ENCODE measurements at regions not wholly inside any gene's neighbourhood (a gene's known extent, or its start where the extent isn't known, plus 50 kb on each side); places are given as distances from the start of the nearest gene placed in this dataset.
A peak's percentile ranks its signal among the peaks of the same experiment; 100 is the strongest.

GRCh38 chr14:97688631-97689336 is 891.6 kb downstream of the VRK1 start:
- H3K4me1 ChIP-seq (ENCODE audit: control insufficient read depth in 1 of 2, extremely low read depth in 1 of 2, insufficient read depth in 2 of 2, low read length in 2 of 2): peaks cover 2 to 5% of the 10 kb centered on the region in 2 experiments
- Mint-ChIP-seq H3K36me3 (no peaks in the 10 kb centered on the region), H3K4me1 (peaks cover 19 to 25% (median 22%) of the 10 kb centered on the region in 3 donors), H3K27me3 (no peaks in the 10 kb centered on the region), H3K9me3 (peaks cover 0 to 4% (median 3%) of the 10 kb centered on the region in 3 donors), H3K27ac (no peak overlapping the region), H3K4me3 (no peak overlapping the region)
- no peak overlapping the region for H3K4me3 ChIP-seq (ENCODE audit: control insufficient read depth in 1 of 2, extremely low read depth in 1 of 2, low read length in 1 of 2)
- ChIA-PET CTCF (no interaction called here), POLR2A (no interaction called here)
- 100% methylated on average over 8 of the region's 11 CpGs for WGBS (ENCODE audit: insufficient coverage)
- H3K27ac ChIP-seq (ENCODE audit: low read length): no peak overlapping the region
- no peaks in the 10 kb centered on the region for H3K9me3 ChIP-seq
- DNase-seq (no peak), ATAC-seq (replicated peaks in 1 of 4) (no peak)
- H3K27me3 ChIP-seq (replicated peaks in 1 of 2; ENCODE audit: control insufficient read depth in 2 of 2, extremely low read depth in 1 of 2, insufficient read depth in 2 of 2, low read length in 1 of 2): no peaks in the 10 kb centered on the region
- H3K36me3 ChIP-seq (ENCODE audit: control insufficient read depth in 2 of 2, extremely low read depth in 1 of 2, insufficient read depth in 1 of 2, low read length in 1 of 2): no peaks in the 10 kb centered on the region

- ATAC-seq (replicated peaks in 1 of 4): no peak
- no peaks in the 10 kb centered on the region for H3K9me3 ChIP-seq
- H3K4me3 ChIP-seq (ENCODE audit: control insufficient read depth in 1 of 2, extremely low read depth in 1 of 2, low read length in 1 of 2): no peak overlapping the region
- no peaks in the 10 kb centered on the region for H3K27me3 ChIP-seq (replicated peaks in 1 of 2; ENCODE audit: control insufficient read depth in 2 of 2, extremely low read depth in 1 of 2, insufficient read depth in 2 of 2, low read length in 1 of 2)
- Mint-ChIP-seq H3K4me3 (no peak overlapping the region), H3K36me3 (no peaks in the 10 kb centered on the region), H3K27ac (no peak overlapping the region), H3K4me1 (peaks cover 8 to 11% (median 11%) of the 10 kb centered on the region in 3 donors), H3K9me3 (no peaks in the 10 kb centered on the region), H3K27me3 (no peaks in the 10 kb centered on the region)
- no peak overlapping the region for H3K27ac ChIP-seq (ENCODE audit: low read length)
- peaks cover 0 to 2% of the 10 kb centered on the region in 2 experiments for H3K4me1 ChIP-seq (ENCODE audit: control insufficient read depth in 1 of 2, extremely low read depth in 1 of 2, insufficient read depth in 2 of 2, low read length in 2 of 2)
- ChIA-PET CTCF (no interaction called here), POLR2A (interaction anchor here in 1 of 2 donors (0.6 kb wide), 1 partner anchor 221 kb away, joined by 7 read pairs; no protein-coding TSS in a partner anchor)
- no peak for DNase-seq
- no peaks in the 10 kb centered on the region for H3K36me3 ChIP-seq (ENCODE audit: control insufficient read depth in 2 of 2, extremely low read depth in 1 of 2, insufficient read depth in 1 of 2, low read length in 1 of 2)
- 89% methylated on average over 1 of the region's 6 CpGs for whole genome bisulfite sequencing (ENCODE audit: insufficient coverage)
Measured at GRCh38 chr14:97692084-97692483, 894.9 kb downstream of the VRK1 start.

- POLR2A ChIA-PET: interaction anchor here (0.6 kb wide), 2 partner anchors 29 to 1988 kb away, joined by 3 to 6 read pairs; partner anchors contain the start of gene CYP46A1 (in 1 of the 2)
- Histone ChIP-seq H3K4me3 (ENCODE audit: control insufficient read depth in 1 of 2, extremely low read depth in 1 of 2, low read length in 1 of 2) (no peak overlapping the region), H3K27ac (ENCODE audit: low read length) (no peak overlapping the region), H3K27me3 (replicated peaks in 1 of 2; ENCODE audit: control insufficient read depth in 2 of 2, extremely low read depth in 1 of 2, insufficient read depth in 2 of 2, low read length in 1 of 2) (no peaks in the 10 kb centered on the region), H3K36me3 (ENCODE audit: control insufficient read depth in 2 of 2, extremely low read depth in 1 of 2, insufficient read depth in 1 of 2, low read length in 1 of 2) (no peaks in the 10 kb centered on the region), H3K4me1 (ENCODE audit: control insufficient read depth in 1 of 2, extremely low read depth in 1 of 2, insufficient read depth in 2 of 2, low read length in 2 of 2) (peaks cover 2 to 20% of the 10 kb centered on the region in 2 experiments), H3K9me3 (no peaks in the 10 kb centered on the region)
- Mint-ChIP-seq H3K27ac (no peak overlapping the region), H3K36me3 (no peaks in the 10 kb centered on the region), H3K4me3 (no peak overlapping the region), H3K4me1 (peaks cover 22 to 36% (median 34%) of the 10 kb centered on the region in 3 donors), H3K9me3 (peaks cover 2 to 4% (median 3%) of the 10 kb centered on the region in 3 donors), H3K27me3 (no peaks in the 10 kb centered on the region)
- DNase-seq (no peak), ATAC-seq (replicated peaks in 1 of 4) (no peak)
- no CpG with 5 or more reads among the region's 5 CpGs for WGBS (ENCODE audit: insufficient coverage)
- CTCF ChIA-PET: no interaction called here
Measured at GRCh38 chr14:97695456-97695981, 898.3 kb downstream of the VRK1 start.

GRCh38 chr14:97697772-97698171 is 900.6 kb downstream of the VRK1 start:
- Histone ChIP-seq H3K4me1 (ENCODE audit: control insufficient read depth in 1 of 2, extremely low read depth in 1 of 2, insufficient read depth in 2 of 2, low read length in 2 of 2) (peaks cover 9 to 29% of the 10 kb centered on the region in 2 experiments), H3K9me3 (no peaks in the 10 kb centered on the region), H3K27ac (ENCODE audit: low read length) (no peak overlapping the region), H3K4me3 (ENCODE audit: control insufficient read depth in 1 of 2, extremely low read depth in 1 of 2, low read length in 1 of 2) (no peak overlapping the region), H3K27me3 (replicated peaks in 1 of 2; ENCODE audit: control insufficient read depth in 2 of 2, extremely low read depth in 1 of 2, insufficient read depth in 2 of 2, low read length in 1 of 2) (no peaks in the 10 kb centered on the region), H3K36me3 (ENCODE audit: control insufficient read depth in 2 of 2, extremely low read depth in 1 of 2, insufficient read depth in 1 of 2, low read length in 1 of 2) (no peaks in the 10 kb centered on the region)
- H3K4me1 Mint-ChIP-seq: peaks cover 25 to 50% (median 49%) of the 10 kb centered on the region in 3 donors
- no peaks in the 10 kb centered on the region for H3K36me3 Mint-ChIP-seq
- H3K27me3 Mint-ChIP-seq: no peaks in the 10 kb centered on the region
- ATAC-seq (replicated peaks in 1 of 4): peak in 3 of 4 experiments; percentile 64 to 81 (median 76)
- peaks cover 2 to 4% (median 3%) of the 10 kb centered on the region in 3 donors for H3K9me3 Mint-ChIP-seq
- H3K27ac Mint-ChIP-seq: peak overlapping the region; percentile 41 to 76
- WGBS (ENCODE audit: insufficient coverage): no CpG with 5 or more reads among the region's 2 CpGs
- CTCF ChIA-PET: interaction anchor here in 1 of 2 donors (0.7 kb wide), 1 partner anchor 29 kb away, joined by 5 read pairs; no protein-coding TSS in a partner anchor
- POLR2A ChIA-PET: interaction anchor here in 1 of 2 donors (0.5 kb wide), 1 partner anchor 1137 kb away, joined by 3 read pairs; no protein-coding TSS in a partner anchor
- peak overlapping the region in 1 of 3 donors; percentile 48 for H3K4me3 Mint-ChIP-seq
- peak in 26 of 35 experiments; percentile 7 to 74 (median 20) for DNase-seq

GRCh38 chr14:97699026-97699425 is 901.8 kb downstream of the VRK1 start:
- CTCF ChIA-PET: no interaction called here
- H3K27me3 ChIP-seq (replicated peaks in 1 of 2; ENCODE audit: control insufficient read depth in 2 of 2, extremely low read depth in 1 of 2, insufficient read depth in 2 of 2, low read length in 1 of 2): no peaks in the 10 kb centered on the region
- peaks cover 4 to 9% (median 7%) of the 10 kb centered on the region in 3 donors for H3K9me3 Mint-ChIP-seq
- no peaks in the 10 kb centered on the region for H3K36me3 ChIP-seq (ENCODE audit: control insufficient read depth in 2 of 2, extremely low read depth in 1 of 2, insufficient read depth in 1 of 2, low read length in 1 of 2)
- POLR2A ChIA-PET: no interaction called here
- H3K27me3 Mint-ChIP-seq: no peaks in the 10 kb centered on the region
- H3K4me1 ChIP-seq (ENCODE audit: control insufficient read depth in 1 of 2, extremely low read depth in 1 of 2, insufficient read depth in 2 of 2, low read length in 2 of 2): peaks cover 14 to 42% of the 10 kb centered on the region in 2 experiments
- H3K36me3 Mint-ChIP-seq: no peaks in the 10 kb centered on the region
- H3K9me3 ChIP-seq: no peaks in the 10 kb centered on the region
- DNase-seq (no peak), ATAC-seq (replicated peaks in 1 of 4) (no peak)
- WGBS (ENCODE audit: insufficient coverage): 93% methylated on average over 3 of the region's 3 CpGs
- no peak overlapping the region for H3K27ac ChIP-seq (ENCODE audit: low read length)
- no peak overlapping the region for H3K4me3 ChIP-seq (ENCODE audit: control insufficient read depth in 1 of 2, extremely low read depth in 1 of 2, low read length in 1 of 2)
- H3K4me1 Mint-ChIP-seq: peaks cover 38 to 61% (median 60%) of the 10 kb centered on the region in 3 donors
- peak overlapping the region in 1 of 2 donors; percentile 69 for H3K27ac Mint-ChIP-seq
- no peak overlapping the region for H3K4me3 Mint-ChIP-seq

- Mint-ChIP-seq H3K36me3 (no peaks in the 10 kb centered on the region), H3K27me3 (no peaks in the 10 kb centered on the region), H3K4me3 (peak overlapping the region; percentile 62 to 69 (median 67)), H3K9me3 (peaks cover 5 to 10% (median 7%) of the 10 kb centered on the region in 3 donors), H3K4me1 (peaks cover 65 to 85% (median 84%) of the 10 kb centered on the region in 3 donors), H3K27ac (peak overlapping the region; percentile 96 to 98)
- ATAC-seq (replicated peaks in 1 of 4): peak; percentile 66 to 77 (median 71)
- Histone ChIP-seq H3K36me3 (ENCODE audit: control insufficient read depth in 2 of 2, extremely low read depth in 1 of 2, insufficient read depth in 1 of 2, low read length in 1 of 2) (no peaks in the 10 kb centered on the region), H3K4me3 (ENCODE audit: control insufficient read depth in 1 of 2, extremely low read depth in 1 of 2, low read length in 1 of 2) (no peak overlapping the region), H3K4me1 (ENCODE audit: control insufficient read depth in 1 of 2, extremely low read depth in 1 of 2, insufficient read depth in 2 of 2, low read length in 2 of 2) (peaks cover 40 to 65% of the 10 kb centered on the region in 2 experiments), H3K27ac (ENCODE audit: low read length) (peak overlapping the region; percentile 77), H3K9me3 (no peaks in the 10 kb centered on the region), H3K27me3 (replicated peaks in 1 of 2; ENCODE audit: control insufficient read depth in 2 of 2, extremely low read depth in 1 of 2, insufficient read depth in 2 of 2, low read length in 1 of 2) (no peaks in the 10 kb centered on the region)
- peak in 19 of 35 experiments; percentile 11 to 75 (median 31) for DNase-seq
- WGBS (ENCODE audit: insufficient coverage): 13% methylated on average over 7 of the region's 12 CpGs
- ChIA-PET POLR2A (no interaction called here), CTCF (no interaction called here)
Measured at GRCh38 chr14:97703006-97703760, 906.0 kb downstream of the VRK1 start.
